Body of pancreas (tissue), 4 donors: ENCODE measurements at regions not wholly inside any gene's neighbourhood (a gene's known extent, or its start where the extent isn't known, plus 50 kb on each side); places are given as distances from the start of the nearest gene placed in this dataset.

Source experiments
- POLR2A ChIP-seq, 3 donors: fragments of 450-650 bp; IDR thresholded peaks; one replicate each; pipeline ENCODE4 v1.6.1; 2016; ENCODE audit warnings: antibody characterized with exemption in 3 of 3, mild to moderate bottlenecking in 2 of 3
- TF ChIP-seq, protein P1 (sequence below), 7 experiments: fragments of 450-650 bp in 4 of 7; fragments of 200-600 bp in 3 of 7; sonication (generic) in 3 of 7; IDR thresholded peaks; one replicate each; pipeline ENCODE4 v1.5.1; 2016 to 2019; ENCODE audit warnings: antibody characterized with exemption in 7 of 7

DNA sequence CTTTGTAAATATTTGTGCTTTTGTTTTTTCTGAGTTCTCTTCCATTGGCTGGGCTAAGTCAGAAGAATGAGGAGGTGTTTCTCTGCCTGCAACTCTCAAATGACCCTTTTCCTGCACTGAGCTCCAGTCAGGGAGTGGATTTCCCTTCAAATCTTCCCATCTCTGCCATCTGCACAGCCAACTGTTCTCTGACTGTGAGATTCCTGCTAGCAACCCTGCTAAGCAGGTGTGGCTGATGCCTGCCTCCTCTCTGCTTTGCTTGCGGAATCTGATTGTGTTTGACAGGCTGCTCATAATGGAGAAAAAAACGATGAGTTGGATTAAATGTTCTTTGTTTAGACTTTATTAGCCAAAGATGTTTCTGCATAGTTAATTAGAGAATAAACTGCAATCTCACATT is 519.8 kb downstream of the TMEM114 start:
- TF ChIP-seq, protein P1, sequence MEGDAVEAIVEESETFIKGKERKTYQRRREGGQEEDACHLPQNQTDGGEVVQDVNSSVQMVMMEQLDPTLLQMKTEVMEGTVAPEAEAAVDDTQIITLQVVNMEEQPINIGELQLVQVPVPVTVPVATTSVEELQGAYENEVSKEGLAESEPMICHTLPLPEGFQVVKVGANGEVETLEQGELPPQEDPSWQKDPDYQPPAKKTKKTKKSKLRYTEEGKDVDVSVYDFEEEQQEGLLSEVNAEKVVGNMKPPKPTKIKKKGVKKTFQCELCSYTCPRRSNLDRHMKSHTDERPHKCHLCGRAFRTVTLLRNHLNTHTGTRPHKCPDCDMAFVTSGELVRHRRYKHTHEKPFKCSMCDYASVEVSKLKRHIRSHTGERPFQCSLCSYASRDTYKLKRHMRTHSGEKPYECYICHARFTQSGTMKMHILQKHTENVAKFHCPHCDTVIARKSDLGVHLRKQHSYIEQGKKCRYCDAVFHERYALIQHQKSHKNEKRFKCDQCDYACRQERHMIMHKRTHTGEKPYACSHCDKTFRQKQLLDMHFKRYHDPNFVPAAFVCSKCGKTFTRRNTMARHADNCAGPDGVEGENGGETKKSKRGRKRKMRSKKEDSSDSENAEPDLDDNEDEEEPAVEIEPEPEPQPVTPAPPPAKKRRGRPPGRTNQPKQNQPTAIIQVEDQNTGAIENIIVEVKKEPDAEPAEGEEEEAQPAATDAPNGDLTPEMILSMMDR (IDR thresholded peaks at IDR 0.05), result no peak
- TF ChIP-seq POLR2A (IDR thresholded peaks at IDR 0.05), result no peak
